ENCODE measurements at regions not wholly inside any gene's neighbourhood (a gene's known extent, or its start where the extent isn't known, plus 50 kb on each side); places are given as distances from the start of the nearest gene placed in this dataset.

GRCh38 chr4:73001885-73002284, 67.6 kb downstream of the COX18 start:
- no peak for DNase-seq (ENCODE audit: low read depth, low spot score)

- no peak for DNase-seq (ENCODE audit: low read depth, low spot score)
Observed at GRCh38 chr4:72997409-72997808, 72.1 kb downstream of the COX18 start.

- no peak for DNase-seq (ENCODE audit: low read depth, low spot score)
Observed at GRCh38 chr4:72994670-72995069, 74.8 kb downstream of the COX18 start.

GRCh38 chr4:72993876-72994275, 75.6 kb downstream of the COX18 start:
- no peak for DNase-seq (ENCODE audit: low read depth, low spot score)

- DNase-seq (ENCODE audit: low read depth, low spot score) = no peak
Observed at GRCh38 chr4:72991873-72992272, 77.6 kb downstream of the COX18 start.

GRCh38 chr4:72987741-72988729, 81.5 kb downstream of the COX18 start:
- DNase-seq (ENCODE audit: low read depth, low spot score) = no peak

GRCh38 chr4:72984351-72984750, 85.2 kb downstream of the COX18 start:
- DNase-seq (ENCODE audit: low read depth, low spot score) = no peak

GRCh38 chr4:72983709-72984108, 85.8 kb downstream of the COX18 start:
- DNase-seq (ENCODE audit: low read depth, low spot score) = no peak

- DNase-seq (ENCODE audit: low read depth, low spot score) = no peak
Observed at GRCh38 chr4:72977936-72978485, 91.5 kb downstream of the COX18 start.

- no peak for DNase-seq (ENCODE audit: low read depth, low spot score)
Observed at GRCh38 chr4:72975488-72975784, 94.1 kb downstream of the COX18 start.

- DNase-seq (ENCODE audit: low read depth, low spot score) = no peak
Observed at GRCh38 chr4:72974694-72975487, 94.6 kb downstream of the COX18 start.

GRCh38 chr4:72971572-72971971, 97.9 kb downstream of the COX18 start:
- DNase-seq (ENCODE audit: low read depth, low spot score) = no peak

- no peak for DNase-seq (ENCODE audit: low read depth, low spot score)
Observed at GRCh38 chr4:72970756-72971155, 98.8 kb downstream of the COX18 start.

- no peak for DNase-seq (ENCODE audit: low read depth, low spot score)
Observed at GRCh38 chr4:72969976-72970375, 99.5 kb downstream of the COX18 start.

- DNase-seq (ENCODE audit: low read depth, low spot score) = no peak
Observed at GRCh38 chr4:72966652-72967051, 102.9 kb downstream of the COX18 start.

GRCh38 chr4:72959411-72959810, 110.1 kb downstream of the COX18 start:
- DNase-seq (ENCODE audit: low read depth, low spot score) = no peak

GRCh38 chr4:72954811-72955210, 114.7 kb downstream of the COX18 start:
- no peak for DNase-seq (ENCODE audit: low read depth, low spot score)

- no peak for DNase-seq (ENCODE audit: low read depth, low spot score)
Observed at GRCh38 chr4:72953571-72953970, 115.9 kb downstream of the COX18 start.

- DNase-seq (ENCODE audit: low read depth, low spot score) = no peak
Observed at GRCh38 chr4:72951628-72952027, 117.9 kb downstream of the COX18 start.

GRCh38 chr4:72951147-72951546, 118.4 kb downstream of the COX18 start:
- DNase-seq (ENCODE audit: low read depth, low spot score) = no peak

- no peak for DNase-seq (ENCODE audit: low read depth, low spot score)
Observed at GRCh38 chr4:72948080-72948479, 121.4 kb downstream of the COX18 start.

- DNase-seq (ENCODE audit: low read depth, low spot score) = no peak
Observed at GRCh38 chr4:72945719-72946336, 123.7 kb downstream of the COX18 start.
